ENCODE measurements at regions not wholly inside any gene's neighbourhood (a gene's known extent, or its start where the extent isn't known, plus 50 kb on each side); places are given as distances from the start of the nearest gene placed in this dataset.

DNA sequence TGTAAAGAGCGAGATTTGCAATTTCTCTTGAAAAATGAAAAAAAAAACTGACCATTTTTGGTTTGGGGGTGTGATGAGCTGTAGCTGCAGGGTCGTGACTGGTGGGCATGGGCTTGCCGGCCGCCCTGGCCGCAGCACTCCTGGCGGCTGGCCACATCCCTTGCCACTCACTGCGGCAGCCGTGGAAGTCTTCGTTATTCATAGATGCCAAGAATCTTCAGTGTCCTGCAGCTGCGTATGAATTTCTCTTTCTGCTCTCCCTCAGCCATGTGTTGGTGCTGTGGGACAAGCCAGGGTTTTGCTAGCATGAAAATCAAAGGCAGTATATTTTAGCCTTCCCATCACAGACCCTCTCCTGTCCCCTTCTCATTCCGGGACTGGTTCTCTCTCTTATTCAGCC is 151.7 kb upstream of the TSHZ3 start:
- no peak for DNase-seq (ENCODE audit: low read depth, low spot score)

DNA sequence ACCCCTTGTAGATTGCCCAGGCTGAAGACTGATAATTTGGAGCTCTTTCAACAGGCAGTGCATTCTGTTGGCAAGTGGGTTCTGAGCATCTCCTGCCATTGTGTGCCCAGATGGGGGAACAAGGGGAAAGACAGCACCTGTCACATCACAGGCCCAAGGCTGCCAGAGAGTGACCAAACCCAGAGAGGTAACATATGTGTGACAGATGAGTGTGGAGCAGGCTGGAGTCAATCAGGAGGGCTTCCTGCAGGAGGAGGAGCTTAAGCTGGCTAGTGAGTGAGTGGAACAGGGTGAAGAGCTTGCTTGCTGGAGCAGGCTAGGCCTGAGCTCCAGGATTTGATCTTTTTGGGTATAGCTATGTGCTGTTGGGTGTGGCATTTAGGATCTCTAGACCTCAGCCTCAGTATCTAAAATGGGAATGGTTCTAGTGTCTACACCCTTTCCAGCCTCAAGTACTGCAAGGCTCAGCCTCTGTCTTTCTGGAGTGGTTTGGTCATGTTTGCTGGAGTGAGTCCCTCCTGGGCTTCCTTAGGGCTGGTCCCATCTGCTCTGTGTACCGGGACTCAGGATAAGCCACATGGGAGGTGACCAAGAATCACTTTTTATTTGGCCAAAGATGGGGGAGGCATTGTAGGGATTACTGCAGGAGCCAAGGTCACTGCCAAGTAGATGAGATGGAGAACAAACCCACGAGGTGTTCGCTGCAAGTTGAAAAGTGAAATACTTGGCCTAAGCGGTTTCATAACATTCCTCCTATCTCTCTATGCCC is 152.4 kb upstream of the TSHZ3 start:
- no peak for DNase-seq (ENCODE audit: low read depth, low spot score)

DNA sequence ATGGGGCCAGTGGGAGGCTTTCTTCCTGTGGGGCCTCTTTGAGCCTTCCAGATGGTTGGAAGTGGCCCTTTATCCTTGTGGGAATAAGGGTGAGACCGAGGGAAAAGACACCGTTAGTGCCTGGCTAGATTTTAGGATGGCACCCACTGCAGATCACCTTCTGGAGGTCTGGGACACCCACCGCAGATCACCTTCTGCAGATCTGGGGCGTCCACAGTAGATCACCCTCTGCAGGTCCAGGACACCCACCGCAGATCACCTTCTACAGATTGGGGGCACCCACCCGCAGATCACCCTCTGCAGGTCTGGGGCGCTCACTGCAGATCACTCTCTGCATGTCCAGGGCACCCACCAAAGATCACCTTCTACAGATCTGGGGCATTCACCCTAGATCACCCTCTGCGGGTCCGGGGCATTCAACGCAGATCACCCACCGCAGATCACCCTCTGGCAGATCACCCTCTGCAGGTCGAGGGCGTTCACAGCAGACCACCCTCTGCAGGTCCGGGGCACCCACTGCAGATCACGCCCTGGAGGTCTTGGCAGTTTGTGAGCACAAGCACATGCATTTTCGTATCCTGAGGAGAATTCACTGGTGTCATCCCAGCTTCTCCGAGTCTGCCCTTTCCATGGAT is 153.4 kb upstream of the TSHZ3 start:
- no peak for DNase-seq (ENCODE audit: low read depth, low spot score)

DNA sequence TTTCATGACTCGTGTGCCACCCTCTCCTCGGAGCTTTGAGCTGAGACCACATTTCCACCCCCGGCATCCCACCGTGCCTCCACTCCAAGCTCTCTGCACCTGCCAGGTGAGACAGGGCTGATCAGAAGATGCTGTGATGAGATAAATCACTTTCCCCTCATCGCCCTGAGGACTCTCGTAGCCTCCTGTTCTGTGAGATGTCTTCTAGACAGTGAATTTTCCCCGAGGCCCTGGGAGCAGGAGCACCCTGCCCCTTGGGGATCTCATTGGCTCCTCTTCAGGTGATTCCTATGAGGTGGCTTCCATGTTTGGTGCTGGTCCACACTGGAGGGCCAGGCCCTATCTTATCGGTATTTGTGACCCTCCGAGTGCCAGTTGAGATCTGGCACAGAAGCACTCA is 154.0 kb upstream of the TSHZ3 start:
- DNase-seq (ENCODE audit: low read depth, low spot score): no peak

DNA sequence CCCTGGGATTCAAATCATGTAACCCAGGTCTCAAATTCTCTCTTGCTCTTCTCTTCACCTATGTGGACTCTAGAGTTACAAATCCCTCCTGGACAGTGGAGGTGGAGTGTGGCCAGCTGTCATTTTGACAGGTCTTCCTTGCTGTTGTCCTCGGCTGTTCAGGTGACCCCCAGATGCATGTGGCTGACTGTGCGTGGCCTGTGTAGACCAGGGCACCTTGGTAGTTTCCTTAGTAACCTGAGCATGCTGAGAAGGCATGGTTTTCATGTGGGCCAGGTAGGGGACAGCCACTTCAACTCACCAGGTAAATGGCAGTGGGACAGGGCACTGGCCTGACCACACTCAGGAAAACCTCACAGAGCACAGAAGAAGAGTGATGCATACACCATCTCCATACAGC is 155.0 kb upstream of the TSHZ3 start:
- DNase-seq (ENCODE audit: low read depth, low spot score): no peak

DNA sequence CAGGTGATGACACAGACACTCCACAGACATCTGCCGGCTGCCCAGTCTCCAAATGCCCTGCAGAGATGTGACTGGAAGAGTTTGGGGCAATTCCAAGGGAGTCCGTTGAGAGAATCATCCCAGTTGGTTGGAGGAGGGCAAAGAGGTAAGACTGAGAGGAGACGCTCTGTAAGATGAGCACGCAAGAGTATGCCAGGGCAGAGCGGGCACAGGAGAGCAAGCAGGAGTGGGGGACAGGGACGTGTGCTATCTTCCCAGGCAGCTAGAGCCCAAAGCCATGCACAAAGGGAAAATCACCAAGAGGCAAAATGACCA is 156.3 kb upstream of the TSHZ3 start:
- DNase-seq (ENCODE audit: low read depth, low spot score): no peak

DNA sequence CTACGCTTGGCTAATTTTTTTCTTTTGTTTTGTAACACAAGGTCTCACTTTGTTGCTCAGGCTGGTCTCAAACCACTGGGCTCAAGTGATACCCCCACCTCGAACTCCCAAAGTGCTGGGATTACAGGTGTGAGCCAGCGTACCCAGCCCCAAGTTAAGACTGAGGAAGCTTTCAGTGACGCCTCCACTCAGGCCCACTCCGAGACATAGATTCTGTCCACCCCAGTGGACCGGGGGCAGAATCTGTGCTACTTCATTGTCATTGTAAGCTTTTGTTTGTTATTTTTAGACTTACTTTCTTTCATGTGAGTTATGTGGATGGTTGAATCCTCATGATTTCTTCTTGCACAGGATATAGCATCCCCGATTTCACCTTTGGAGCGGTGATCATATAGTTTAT is 156.9 kb upstream of the TSHZ3 start:
- no peak for DNase-seq (ENCODE audit: low read depth, low spot score)

DNA sequence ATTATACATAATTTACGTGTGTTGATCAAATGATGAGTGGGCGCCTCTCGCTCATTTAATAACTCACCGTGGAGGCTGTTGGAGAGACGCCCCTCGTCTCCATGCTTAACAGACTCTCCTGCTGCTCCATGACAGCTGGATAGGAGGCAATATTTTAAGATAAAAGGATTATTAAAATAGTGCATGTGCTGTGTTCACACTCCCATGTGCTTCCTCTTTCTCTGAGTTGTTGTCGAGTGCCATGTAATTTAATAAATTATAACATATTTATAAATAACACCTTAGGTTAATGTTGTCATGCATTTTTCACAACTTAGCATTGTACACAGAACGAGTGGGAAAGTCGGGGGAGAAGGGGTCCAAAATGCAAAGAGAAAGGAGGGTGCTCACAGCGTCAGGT is 161.4 kb upstream of the TSHZ3 start:
- no peak for DNase-seq (ENCODE audit: low read depth, low spot score)

DNA sequence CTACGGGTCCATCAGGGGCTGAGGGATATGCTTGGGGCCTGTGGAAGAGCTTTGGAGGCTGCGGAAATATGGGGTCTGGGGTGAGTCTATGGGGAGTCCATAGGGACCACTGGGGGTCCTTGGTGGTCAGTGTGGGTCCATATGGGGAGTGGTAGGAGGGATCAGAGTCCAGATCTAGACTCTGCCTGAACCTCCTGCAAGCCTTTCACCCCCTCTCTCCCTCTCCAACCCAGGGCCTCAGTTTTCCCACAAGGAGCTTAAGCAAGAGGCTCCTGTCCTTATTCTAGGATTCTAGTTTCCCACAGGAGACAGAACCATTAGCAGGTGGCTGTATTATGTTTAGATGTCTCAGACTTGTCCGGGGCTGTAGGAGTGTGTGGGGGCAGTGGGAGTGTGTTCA is 161.9 kb upstream of the TSHZ3 start:
- no peak for DNase-seq (ENCODE audit: low read depth, low spot score)

DNA sequence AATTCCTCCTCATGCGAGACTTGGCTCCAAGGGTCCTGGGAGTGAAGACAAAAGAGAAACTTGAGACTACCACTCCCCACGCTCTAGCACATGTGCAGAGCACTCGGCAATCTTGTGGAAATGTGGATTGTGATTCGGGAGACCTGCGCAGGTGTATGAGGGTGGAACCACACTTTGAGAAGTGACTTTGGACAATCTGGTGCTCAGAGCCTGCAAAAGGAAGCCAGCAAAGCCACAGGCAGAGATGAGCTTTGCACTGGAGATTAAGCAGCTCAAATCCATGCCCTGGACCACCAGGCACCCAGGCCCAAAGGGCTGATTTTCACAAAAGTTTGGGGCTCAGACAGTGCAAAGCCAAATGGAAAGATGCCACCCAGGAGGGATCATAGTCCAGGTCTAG is 162.5 kb upstream of the TSHZ3 start:
- no peak for DNase-seq (ENCODE audit: low read depth, low spot score)

DNA sequence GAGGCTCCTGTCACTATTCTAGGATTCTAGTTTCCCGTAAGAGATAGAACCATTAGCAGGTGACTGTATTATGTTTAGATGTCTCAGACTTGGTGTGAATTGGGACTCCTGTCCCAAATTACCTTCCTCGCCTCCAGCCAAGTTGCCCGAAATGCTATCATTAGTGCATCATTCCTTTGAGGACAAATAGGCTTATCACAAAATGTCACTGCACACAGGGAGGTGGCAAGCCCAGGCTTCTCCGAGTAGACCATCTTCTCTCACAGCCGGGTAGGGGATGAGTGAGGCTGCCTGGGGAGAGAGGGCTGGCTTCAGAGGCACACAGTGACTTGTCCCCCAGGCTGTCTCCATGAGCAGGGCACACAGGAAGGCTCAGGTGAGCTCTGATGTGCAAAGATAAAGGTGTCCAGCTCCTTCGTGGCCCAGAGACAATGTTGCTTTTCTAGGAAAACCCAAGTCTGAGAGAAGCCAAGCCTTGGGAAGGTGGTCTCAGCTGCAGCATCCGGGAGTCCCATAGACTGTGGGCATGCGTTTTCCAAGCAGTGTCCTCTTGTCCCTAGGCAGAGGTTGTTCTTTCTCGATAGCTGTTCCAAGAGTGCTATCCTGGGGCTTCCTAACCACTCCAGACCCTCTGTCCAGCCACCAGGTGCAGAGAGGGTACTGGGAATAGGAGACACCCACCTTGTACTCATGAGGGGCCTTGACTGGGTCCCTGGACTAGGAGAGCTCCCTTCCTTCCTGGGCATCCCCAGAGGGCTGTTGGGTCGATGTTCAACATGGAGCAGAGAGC is 163.1 kb upstream of the TSHZ3 start:
- no peak for DNase-seq (ENCODE audit: low read depth, low spot score)

DNA sequence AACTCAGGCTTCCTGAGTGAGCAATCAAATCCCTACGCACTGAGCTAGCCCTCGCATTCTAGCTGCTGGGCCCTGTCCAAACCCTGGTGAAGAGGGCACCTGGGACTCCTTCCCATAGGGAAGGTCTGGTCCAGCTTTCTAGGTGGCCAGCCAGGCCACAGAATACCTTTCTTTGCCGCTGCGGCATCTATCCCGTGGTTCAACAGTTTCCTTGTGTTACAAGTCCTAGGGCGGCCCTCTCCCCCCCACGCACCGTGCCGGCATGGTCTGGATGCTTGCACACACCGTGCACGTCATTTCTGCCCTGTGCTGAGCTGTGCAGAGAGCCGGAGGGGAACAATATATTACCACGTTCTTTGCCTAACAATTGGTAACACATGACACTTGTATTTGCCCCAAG is 164.6 kb upstream of the TSHZ3 start:
- no peak for DNase-seq (ENCODE audit: low read depth, low spot score)

DNA sequence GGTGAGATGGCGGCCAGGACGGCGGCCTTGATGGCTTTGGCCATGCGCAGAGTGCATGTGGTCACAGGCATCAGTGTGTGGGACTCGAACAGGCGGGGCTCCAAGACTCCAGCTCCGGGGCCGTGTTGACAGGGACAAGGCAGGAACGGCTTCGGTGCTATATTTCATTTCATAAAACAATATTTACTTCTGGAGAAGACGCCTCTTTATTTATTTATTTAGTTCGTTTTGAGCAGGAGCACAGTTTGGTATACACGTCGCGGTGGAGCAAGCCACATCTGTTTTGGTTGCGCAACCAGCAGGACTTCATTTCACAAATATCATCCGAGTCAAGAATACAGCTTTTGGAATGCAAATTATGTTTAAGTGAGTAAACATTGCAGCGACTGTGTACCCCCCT is 166.7 kb upstream of the TSHZ3 start:
- DNase-seq (ENCODE audit: low read depth, low spot score): no peak

DNA sequence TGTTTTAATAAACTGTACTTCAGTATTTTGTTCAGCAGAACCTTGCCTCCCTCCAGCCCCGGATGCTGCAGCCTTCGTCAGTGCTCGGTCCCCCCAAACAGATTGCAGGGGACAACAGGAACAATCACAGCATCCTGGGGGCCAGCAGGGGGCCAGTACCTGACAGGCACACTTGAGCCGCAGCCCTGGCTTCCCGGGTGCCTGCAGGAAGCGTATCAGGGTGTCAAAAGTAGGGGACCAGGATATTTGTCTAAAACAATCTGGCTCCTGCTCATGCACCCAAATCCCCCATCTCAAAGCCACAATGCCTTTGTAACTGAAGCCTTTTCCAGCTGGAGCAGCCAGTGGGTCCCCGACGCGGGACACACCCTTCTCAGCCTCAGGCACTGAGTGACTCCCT is 167.5 kb upstream of the TSHZ3 start:
- DNase-seq (ENCODE audit: low read depth, low spot score): no peak

DNA sequence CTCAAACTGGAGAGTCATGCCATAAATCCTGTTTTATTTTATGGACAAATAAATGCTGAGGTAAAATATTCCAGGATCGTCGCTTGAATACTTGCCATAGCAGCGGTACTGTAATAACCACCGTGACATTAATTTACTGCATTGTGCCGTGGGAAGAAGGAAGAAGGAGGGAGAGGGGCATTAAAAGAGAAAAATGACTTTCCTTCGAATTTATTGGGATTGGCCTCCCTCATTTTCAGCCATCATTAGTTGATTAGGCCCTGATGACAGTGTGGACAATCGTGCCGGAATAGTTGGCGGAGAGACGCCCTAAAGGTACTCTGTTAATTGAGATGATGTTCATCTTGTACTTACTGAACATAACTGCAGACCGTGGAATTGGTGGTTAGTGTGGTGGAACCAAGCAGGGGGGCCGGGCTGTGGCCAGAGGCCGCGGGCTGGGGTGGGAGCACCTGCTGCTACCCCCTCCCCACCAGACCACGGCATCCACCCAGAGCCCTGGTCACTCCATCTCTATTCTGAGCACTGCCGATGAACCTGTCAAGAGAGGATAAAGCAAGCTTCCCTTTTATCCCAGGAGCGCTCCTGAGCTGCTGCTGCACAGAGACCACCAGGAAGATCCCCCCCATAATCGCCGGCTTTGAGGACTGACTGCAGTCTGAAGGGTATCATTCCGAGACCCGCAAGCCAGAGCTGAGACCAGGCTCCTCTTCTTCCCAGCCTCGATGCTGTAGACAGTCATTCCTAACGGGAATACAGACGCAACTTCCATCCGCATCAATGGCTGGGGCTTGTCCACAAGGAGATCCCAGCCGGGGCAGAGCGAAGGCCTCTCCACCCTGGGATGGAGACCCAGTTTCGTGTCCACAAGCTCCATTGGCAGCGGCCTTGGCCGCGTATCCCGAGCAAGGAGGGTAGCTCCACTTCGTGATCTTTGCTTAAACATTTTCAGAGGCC is 168.3 kb upstream of the TSHZ3 start:
- no peak for DNase-seq (ENCODE audit: low read depth, low spot score)

DNA sequence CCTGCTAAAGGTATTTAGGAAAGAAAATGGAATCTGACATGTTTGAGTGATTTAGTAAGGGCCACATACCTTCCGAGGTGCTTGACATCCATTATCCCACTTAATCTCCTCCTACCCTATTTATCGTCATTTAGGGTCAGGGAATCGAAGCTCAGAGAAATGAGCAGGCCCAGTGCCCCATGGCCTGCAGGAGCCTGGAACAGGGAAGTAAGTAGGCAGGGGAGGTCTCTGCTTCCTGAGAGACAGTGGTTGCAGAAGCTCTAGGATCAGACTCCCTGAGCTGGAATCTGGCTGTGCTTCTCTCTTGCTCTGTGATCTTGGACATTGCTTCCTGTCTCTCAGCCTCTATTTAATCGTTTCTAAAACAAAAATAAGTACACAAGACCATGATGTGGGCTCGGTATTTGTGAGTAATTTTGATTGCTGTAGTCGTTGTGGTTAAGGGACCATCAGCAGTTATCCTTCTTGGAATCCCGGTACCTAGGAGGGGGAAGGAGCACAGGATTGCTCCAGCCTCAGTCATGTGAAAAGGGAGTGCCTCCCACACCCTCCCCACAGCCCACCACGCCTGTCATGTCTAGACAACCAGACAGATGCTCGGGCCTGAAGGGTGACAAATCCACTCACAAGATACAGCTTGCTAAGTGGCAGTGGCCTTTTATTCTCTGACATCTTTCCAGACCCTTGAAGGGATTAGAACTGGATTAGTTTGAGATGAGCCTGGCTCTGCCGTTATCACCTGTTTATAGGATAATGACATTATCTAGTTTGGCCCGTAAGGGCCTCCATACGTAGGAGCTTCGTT is 169.2 kb upstream of the TSHZ3 start:
- DNase-seq (ENCODE audit: low read depth, low spot score): no peak

DNA sequence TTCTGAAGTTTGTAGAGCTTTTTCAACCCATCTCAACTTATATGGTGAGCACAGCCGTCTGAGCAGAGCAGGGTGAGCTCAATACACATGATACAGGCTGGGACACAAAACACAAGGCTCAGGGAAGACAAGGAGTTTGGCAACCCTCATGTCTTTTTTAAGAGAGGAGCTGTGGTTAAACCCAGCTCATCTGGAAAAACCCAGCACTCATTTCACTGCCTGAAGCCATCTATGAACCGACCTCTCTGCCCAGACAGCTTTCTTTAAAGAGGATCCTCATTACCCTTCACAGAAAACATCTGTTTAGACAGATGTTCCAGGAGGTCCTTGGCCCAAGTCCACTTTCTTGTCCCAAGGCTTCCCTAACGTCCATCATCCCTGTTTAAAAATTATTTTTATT is 170.0 kb upstream of the TSHZ3 start:
- DNase-seq (ENCODE audit: low read depth, low spot score): no peak

DNA sequence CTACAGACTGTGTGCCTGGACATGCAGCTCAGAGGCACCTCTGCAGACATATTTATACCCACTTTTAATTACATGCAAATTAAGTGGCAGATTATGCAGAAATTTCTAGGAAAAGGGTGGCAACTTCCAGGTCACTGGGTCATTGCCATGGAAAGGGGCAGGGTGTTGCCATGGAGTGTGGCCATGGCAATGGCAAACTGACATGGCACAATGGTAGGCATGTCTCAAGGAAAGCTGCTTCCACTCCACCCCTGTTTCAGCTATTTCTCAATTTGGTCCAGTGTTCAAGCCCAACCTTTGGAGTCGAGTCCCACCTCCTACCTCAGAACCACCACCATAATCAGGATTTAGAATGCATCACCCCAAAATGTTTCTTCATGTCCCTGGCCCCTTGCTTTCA is 170.7 kb upstream of the TSHZ3 start:
- DNase-seq (ENCODE audit: low read depth, low spot score): no peak

DNA sequence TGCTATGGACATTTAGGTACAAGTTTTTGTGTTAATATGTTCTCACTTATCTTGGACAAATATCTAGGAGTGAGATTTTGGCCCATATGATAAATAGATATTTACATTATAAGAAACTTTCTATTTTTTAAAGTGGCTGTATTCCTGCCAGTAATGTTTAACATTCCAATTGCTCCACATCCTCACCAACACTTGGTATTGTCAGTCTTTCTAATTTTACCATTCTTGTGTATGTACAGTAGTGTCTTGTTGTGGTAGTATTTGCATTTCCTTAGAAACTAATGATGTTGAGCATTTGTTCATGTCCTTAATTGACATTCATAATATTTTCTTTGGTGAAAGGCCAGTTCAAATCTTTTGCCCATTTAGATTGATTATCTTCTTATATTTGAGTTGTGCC is 171.4 kb upstream of the TSHZ3 start:
- no peak for DNase-seq (ENCODE audit: low read depth, low spot score)

DNA sequence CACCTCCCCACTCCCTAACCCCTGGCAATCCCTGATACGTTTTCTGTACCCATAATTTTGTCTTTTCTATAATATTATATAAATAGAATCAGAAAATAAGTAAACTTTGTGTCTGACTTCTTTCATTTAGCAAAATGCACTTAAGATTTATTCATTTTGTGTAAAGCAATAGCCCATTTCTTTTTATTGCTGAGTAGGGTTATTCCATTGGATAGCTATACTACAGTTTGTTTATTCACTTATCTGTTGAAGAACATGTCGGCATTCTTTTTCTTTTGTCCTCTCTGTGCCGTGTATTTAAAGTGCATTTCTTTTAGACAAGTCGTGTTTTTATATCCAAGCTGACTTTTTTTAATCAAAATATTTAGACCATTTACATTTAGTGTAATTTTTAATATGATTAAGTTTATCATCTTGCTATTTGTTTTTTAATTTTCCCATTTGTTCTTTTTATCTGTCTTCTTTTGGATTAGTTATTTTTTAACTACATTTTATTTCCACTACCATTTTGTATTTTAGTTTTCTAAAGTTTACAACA is 176.4 kb upstream of the TSHZ3 start:
- DNase-seq (ENCODE audit: low read depth, low spot score): no peak

DNA sequence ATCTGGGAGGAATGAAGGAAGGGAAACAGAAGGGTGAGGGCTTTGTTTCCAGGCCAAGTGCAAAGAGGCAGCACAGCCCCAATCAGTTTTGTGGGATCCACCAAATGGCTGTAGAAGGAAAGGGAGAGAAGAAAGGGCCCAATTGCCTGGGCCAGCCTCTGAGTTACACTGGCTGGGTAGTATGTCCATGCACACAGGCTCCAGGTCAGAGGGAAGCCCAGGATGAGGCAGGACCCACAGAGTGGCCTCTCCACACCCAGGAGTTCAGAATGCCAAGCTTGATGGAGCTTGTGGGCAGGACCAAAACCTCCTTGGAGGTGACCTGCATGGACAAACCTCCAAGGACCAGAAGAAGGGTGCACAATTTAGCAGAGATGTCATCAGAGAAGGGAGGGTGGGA is 178.2 kb upstream of the TSHZ3 start:
- DNase-seq (ENCODE audit: low read depth, low spot score): no peak

All from activated CD4-positive, CD25-positive, alpha-beta regulatory T cell treated with anti-CD3 and anti-CD28 coated beads, Interleukin-2, amount 50 U/mL, for 16 hours (primary cell).